GM23338 (cell line): ENCODE measurements at regions not wholly inside any gene's neighbourhood (a gene's known extent, or its start where the extent isn't known, plus 50 kb on each side); places are given as distances from the start of the nearest gene placed in this dataset.
"Not testable (repeated sequence)": the region's sequence is repeated elsewhere in the genome, so short reads cannot be mapped to it uniquely, and the experiment has no call there.

ENCODE experiments used
- ATAC-seq: fragments of 200-7000 bp; cut with Tn5 transposase; 3 replicates; pipeline ENCODE4 v1.9.1; 2020
- DNase-seq: peaks from one replicate; pipeline ENCODE4 v3.0.0-alpha.2; 2015; ENCODE audit warnings: low spot score
- H2AFZ ChIP-seq: fragments of 200-600 bp; sonication (generic); 2 replicates; pipeline ENCODE4 v1.8.0; 2016; ENCODE audit warnings: antibody characterized with exemption, mild to moderate bottlenecking, moderate library complexity
- H3F3A ChIP-seq: fragments of 200-600 bp; sonication (generic); replicated peaks from 2 replicates; pipeline ENCODE4 v1.8.0; 2017; ENCODE audit warnings: antibody characterized with exemption, mixed run types, low read depth
- H3K27ac ChIP-seq: fragments of 200-600 bp; sonication (generic); 2 replicates; pipeline ENCODE4 v1.6.1; 2016; ENCODE audit warnings: low read depth
- H3K27me3 ChIP-seq: fragments of 200-600 bp; sonication (generic); 2 replicates; pipeline ENCODE4 v1.8.0; 2016; ENCODE audit warnings: mild to moderate bottlenecking, mixed run types, moderate library complexity; ENCODE audit not compliant: insufficient read depth
- H3K36me3 ChIP-seq: fragments of 200-600 bp; sonication (generic); 2 replicates; pipeline ENCODE4 v1.8.0; 2016; ENCODE audit warnings: mild to moderate bottlenecking; ENCODE audit not compliant: insufficient read depth
- H3K4me1 ChIP-seq: fragments of 200-600 bp; sonication (generic); 2 replicates; pipeline ENCODE4 v1.8.0; 2016; ENCODE audit warnings: mild to moderate bottlenecking, moderate library complexity; ENCODE audit not compliant: insufficient read depth
- H3K4me2 ChIP-seq: fragments of 200-600 bp; sonication (generic); 2 replicates; pipeline ENCODE4 v1.7.1; 2017; ENCODE audit warnings: mixed run types
- H3K4me3 ChIP-seq: fragments of 200-600 bp; sonication (generic); 2 replicates; pipeline ENCODE4 v1.6.1; 2016; ENCODE audit warnings: mixed run types
- H3K79me2 ChIP-seq: fragments of 200-600 bp; sonication (generic); replicated peaks from 2 replicates; pipeline ENCODE4 v1.8.0; 2017; ENCODE audit warnings: mild to moderate bottlenecking; ENCODE audit not compliant: insufficient read depth
- H3K9me2 ChIP-seq: fragments of 200-600 bp; sonication (generic); 2 replicates; pipeline ENCODE4 v1.8.0; 2017; ENCODE audit not compliant: insufficient read depth
- H4K20me1 ChIP-seq: fragments of 200-600 bp; sonication (generic); replicated peaks from 2 replicates; pipeline ENCODE4 v1.8.0; 2017; ENCODE audit warnings: mild to moderate bottlenecking; ENCODE audit not compliant: insufficient read depth
- H3K27ac Mint-ChIP-seq: 2 replicates; pipeline ENCODE4 v1.8.0; 2020; ENCODE audit warnings: inconsistent platforms, mild to moderate bottlenecking, moderate library complexity, mixed read lengths
- H3K27me3 Mint-ChIP-seq: 3 replicates; pipeline ENCODE4 v1.8.0; 2022; ENCODE audit warnings: low read depth, mild to moderate bottlenecking, moderate library complexity, mixed read lengths, inconsistent platforms; ENCODE audit not compliant: insufficient read depth, poor library complexity
- H3K36me3 Mint-ChIP-seq: 3 replicates; pipeline ENCODE4 v1.8.0; 2021; ENCODE audit warnings: low read depth, mild to moderate bottlenecking, inconsistent platforms, moderate library complexity, mixed read lengths
- H3K4me1 Mint-ChIP-seq: 3 replicates; pipeline ENCODE4 v1.8.0; 2020; ENCODE audit warnings: mild to moderate bottlenecking, inconsistent platforms, mixed read lengths
- H3K4me3 Mint-ChIP-seq: 3 replicates; pipeline ENCODE4 v1.8.0; 2021; ENCODE audit warnings: moderate library complexity, mild to moderate bottlenecking, inconsistent platforms, mixed read lengths
- H3K9me3 Mint-ChIP-seq: 3 replicates; pipeline ENCODE4 v1.8.0; 2020; ENCODE audit warnings: moderate library complexity, mild to moderate bottlenecking, inconsistent platforms, mixed read lengths
- CTCF ChIP-seq, 2 experiments: fragments of 200-600 bp in 1 of 2; sonication (generic) in 1 of 2; conservative IDR thresholded peaks; 2 replicates each; pipeline versions ENCODE4 v1.5.1 to v1.6.1; 2016 to 2017; ENCODE audit warnings: antibody characterized with exemption in 2 of 2, low read depth in 2 of 2, mild to moderate bottlenecking in 2 of 2, moderate library complexity in 1 of 2
- ETS1 ChIP-seq: IDR thresholded peaks from 2 replicates; pipeline ENCODE4 v1.6.1; 2016; ENCODE audit warnings: antibody characterized with exemption
- JUNB ChIP-seq: IDR thresholded peaks from one replicate; pipeline ENCODE4 v1.6.1; 2016; ENCODE audit warnings: antibody characterized with exemption; ENCODE audit not compliant: unreplicated experiment
- POLR2AphosphoS5 ChIP-seq: IDR thresholded peaks from 2 replicates; pipeline ENCODE4 v1.6.1; 2016; ENCODE audit warnings: antibody characterized with exemption, low read depth
- ZNF462 ChIP-seq: fragments of 250-450 bp; sonication (Bioruptor Pico); IDR thresholded peaks from 2 replicates; pipeline ENCODE4 v1.5.0; 2020; ENCODE audit warnings: mild to moderate bottlenecking, moderate library complexity

- TF ChIP-seq ZNF462 (CRISPR knock-in tag) = no peak
- no peak for TF ChIP-seq POLR2AphosphoS5
These were observed 254.7 kb upstream of the PTBP2 start (continued) for GRCh38 chr1:96466842-96467241.

GRCh38 chr1:96469726-96470125 is 251.9 kb upstream of the PTBP2 start:
- H3K27me3 ChIP-seq = peaks cover 42% of the 10 kb centered on the region
- H3K27ac ChIP-seq, ATAC-seq, H3K4me3 ChIP-seq, H3F3A ChIP-seq, H2AFZ ChIP-seq, H3K4me3 Mint-ChIP-seq, H3K36me3 ChIP-seq, H3K27ac Mint-ChIP-seq, H3K9me2 ChIP-seq, H3K4me2 ChIP-seq, H3K79me2 ChIP-seq, H4K20me1 ChIP-seq, DNase-seq: not testable (repeated sequence)
- H3K4me1 ChIP-seq = peaks cover 34% of the 10 kb centered on the region
- peaks cover 30% of the 10 kb centered on the region for H3K27me3 Mint-ChIP-seq
- peaks cover 24% of the 10 kb centered on the region for H3K36me3 Mint-ChIP-seq
- H3K9me3 Mint-ChIP-seq = peaks cover 21% of the 10 kb centered on the region
- H3K4me1 Mint-ChIP-seq = peaks cover 36% of the 10 kb centered on the region

- ATAC-seq = no peak
- H3K27me3 Mint-ChIP-seq = peaks cover 57% of the 10 kb centered on the region
These were observed 249.1 kb upstream of the PTBP2 start for GRCh38 chr1:96472471-96472870.

More at GRCh38 chr1:96472471-96472870, 249.1 kb upstream of the PTBP2 start:
- Histone ChIP-seq H3F3A (no peaks in the 10 kb centered on the region), H3K27ac (no peak overlapping the region), H3K9me2 (no peaks in the 10 kb centered on the region; the same call in 1 of the 2 replicates), H3K4me3 (no peak overlapping the region), H4K20me1 (no peaks in the 10 kb centered on the region), H3K27me3 (peaks cover 68% of the 10 kb centered on the region), H3K4me1 (peaks cover 17% of the 10 kb centered on the region), H2AFZ (no peak overlapping the region), H3K79me2 (no peaks in the 10 kb centered on the region), H3K36me3 (no peaks in the 10 kb centered on the region), H3K4me2 (no peak overlapping the region)
- H3K9me3 Mint-ChIP-seq = peaks cover 21% of the 10 kb centered on the region
- H3K36me3 Mint-ChIP-seq = peaks cover 24% of the 10 kb centered on the region
- TF ChIP-seq CTCF (conservative IDR thresholded peaks at IDR 0.05; ENCODE audit: low read depth in 2 of 2) = no peak
- TF ChIP-seq JUNB = no peak
- TF ChIP-seq ETS1 = no peak
- H3K27ac Mint-ChIP-seq = no peak overlapping the region
- H3K4me3 Mint-ChIP-seq = no peak overlapping the region
- no peak for DNase-seq
- H3K4me1 Mint-ChIP-seq = peaks cover 32% of the 10 kb centered on the region
